ENCODE measurements at regions not wholly inside any gene's neighbourhood (a gene's known extent, or its start where the extent isn't known, plus 50 kb on each side); places are given as distances from the start of the nearest gene placed in this dataset.

DNA sequence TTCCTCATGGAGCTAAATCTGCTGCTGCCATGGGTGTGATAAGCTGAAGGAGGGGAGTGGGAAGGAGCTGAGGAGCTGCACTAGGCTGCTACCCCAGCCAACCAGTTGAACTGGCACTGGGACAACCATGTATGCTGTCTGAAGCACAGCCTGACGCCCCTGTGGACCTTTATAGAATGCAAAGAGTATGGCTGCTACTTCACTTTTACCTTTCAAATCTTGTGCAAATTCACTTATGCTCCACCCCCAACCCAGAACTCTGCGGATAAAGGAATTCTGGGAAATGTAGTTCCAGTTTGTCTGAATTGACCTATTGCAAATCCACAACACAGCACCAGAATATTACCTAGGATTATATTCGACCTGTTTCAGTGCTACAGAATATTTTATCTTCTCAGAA is 217.4 kb upstream of the SLC35B3 start:
- CTCF ChIA-PET = no interaction called here
- Mint-ChIP-seq H3K27me3 (ENCODE audit: unreplicated experiment) (no peaks in the 10 kb centered on the region), H3K4me1 (ENCODE audit: low read depth, unreplicated experiment) (no peaks in the 10 kb centered on the region), H3K4me3 (ENCODE audit: low read depth, unreplicated experiment) (no peak overlapping the region), H3K36me3 (ENCODE audit: insufficient read depth, unreplicated experiment) (no peaks in the 10 kb centered on the region), H3K27ac (ENCODE audit: unreplicated experiment) (no peak overlapping the region), H3K9me3 (ENCODE audit: low read depth, unreplicated experiment) (peaks cover 11% of the 10 kb centered on the region)
- no peak for DNase-seq
- BruUV-seq (replicated peaks) = no TSS peak
- TF ChIP-seq, protein P1, sequence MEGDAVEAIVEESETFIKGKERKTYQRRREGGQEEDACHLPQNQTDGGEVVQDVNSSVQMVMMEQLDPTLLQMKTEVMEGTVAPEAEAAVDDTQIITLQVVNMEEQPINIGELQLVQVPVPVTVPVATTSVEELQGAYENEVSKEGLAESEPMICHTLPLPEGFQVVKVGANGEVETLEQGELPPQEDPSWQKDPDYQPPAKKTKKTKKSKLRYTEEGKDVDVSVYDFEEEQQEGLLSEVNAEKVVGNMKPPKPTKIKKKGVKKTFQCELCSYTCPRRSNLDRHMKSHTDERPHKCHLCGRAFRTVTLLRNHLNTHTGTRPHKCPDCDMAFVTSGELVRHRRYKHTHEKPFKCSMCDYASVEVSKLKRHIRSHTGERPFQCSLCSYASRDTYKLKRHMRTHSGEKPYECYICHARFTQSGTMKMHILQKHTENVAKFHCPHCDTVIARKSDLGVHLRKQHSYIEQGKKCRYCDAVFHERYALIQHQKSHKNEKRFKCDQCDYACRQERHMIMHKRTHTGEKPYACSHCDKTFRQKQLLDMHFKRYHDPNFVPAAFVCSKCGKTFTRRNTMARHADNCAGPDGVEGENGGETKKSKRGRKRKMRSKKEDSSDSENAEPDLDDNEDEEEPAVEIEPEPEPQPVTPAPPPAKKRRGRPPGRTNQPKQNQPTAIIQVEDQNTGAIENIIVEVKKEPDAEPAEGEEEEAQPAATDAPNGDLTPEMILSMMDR (IDR thresholded peaks at IDR 0.05; ENCODE audit: unreplicated experiment) = no peak
- intact Hi-C loops (cut with micrococcal nuclease; ENCODE audit: unreplicated experiment) = no loop called here

DNA sequence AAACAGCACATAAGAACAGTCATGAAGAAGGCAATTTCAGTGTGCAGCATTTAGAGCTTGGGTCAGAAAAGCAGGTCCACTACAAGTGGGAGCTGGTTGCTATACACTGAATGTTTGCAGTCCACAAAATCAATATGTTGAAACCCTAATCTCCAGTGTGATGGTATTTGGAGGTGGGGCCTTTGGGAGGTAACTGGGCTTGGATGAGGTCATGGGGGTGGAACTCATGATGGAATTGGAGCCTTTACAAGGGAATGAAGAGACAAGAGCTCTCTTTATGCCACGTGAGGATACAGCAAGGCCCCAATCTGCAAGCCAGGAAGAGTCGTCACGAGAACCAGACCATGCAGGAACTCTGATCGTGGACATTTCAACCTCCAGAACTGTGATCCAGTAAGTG is 216.7 kb upstream of the SLC35B3 start:
- TF ChIP-seq, protein P1 (IDR thresholded peaks at IDR 0.05; ENCODE audit: unreplicated experiment) = no peak
- H3K27ac Mint-ChIP-seq (ENCODE audit: unreplicated experiment) = no peak overlapping the region
- H3K4me1 Mint-ChIP-seq (ENCODE audit: low read depth, unreplicated experiment) = no peaks in the 10 kb centered on the region
- no peaks in the 10 kb centered on the region for H3K36me3 Mint-ChIP-seq (ENCODE audit: insufficient read depth, unreplicated experiment)
- no peak for DNase-seq
- no peaks in the 10 kb centered on the region for H3K27me3 Mint-ChIP-seq (ENCODE audit: unreplicated experiment)
- H3K9me3 Mint-ChIP-seq (ENCODE audit: low read depth, unreplicated experiment) = peaks cover 11% of the 10 kb centered on the region
- CTCF ChIA-PET = no interaction called here
- no peak overlapping the region for H3K4me3 Mint-ChIP-seq (ENCODE audit: low read depth, unreplicated experiment)
- no TSS peak for BruUV-seq (replicated peaks)
- intact Hi-C loops (cut with micrococcal nuclease; ENCODE audit: unreplicated experiment) = no loop called here

DNA sequence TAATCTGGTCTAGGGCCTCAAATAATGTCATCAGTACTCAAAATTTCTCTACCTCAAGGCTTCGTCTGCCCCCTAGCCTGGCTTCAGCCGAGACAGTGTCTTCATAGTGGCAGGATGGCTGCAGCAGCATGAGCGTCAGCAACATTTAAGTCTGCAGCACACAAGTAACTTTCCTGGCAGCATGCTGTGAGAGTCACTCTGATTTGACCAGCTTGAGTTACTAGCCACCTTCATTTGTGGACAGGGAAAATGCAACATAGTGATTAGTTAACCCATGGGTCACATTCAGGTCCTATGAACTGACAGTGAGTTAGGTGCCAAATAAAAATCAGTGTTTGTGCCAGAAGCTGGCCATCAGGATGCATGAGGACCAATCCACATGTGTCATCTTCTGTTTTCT is 209.9 kb upstream of the SLC35B3 start:
- H3K4me3 Mint-ChIP-seq (ENCODE audit: low read depth, unreplicated experiment) = no peak overlapping the region
- BruUV-seq (replicated peaks) = no TSS peak
- H3K36me3 Mint-ChIP-seq (ENCODE audit: insufficient read depth, unreplicated experiment) = no peaks in the 10 kb centered on the region
- TF ChIP-seq, protein P1 (IDR thresholded peaks at IDR 0.05; ENCODE audit: unreplicated experiment) = no peak
- intact Hi-C loops (cut with micrococcal nuclease; ENCODE audit: unreplicated experiment) = no loop called here
- no peaks in the 10 kb centered on the region for H3K27me3 Mint-ChIP-seq (ENCODE audit: unreplicated experiment)
- peaks cover 15% of the 10 kb centered on the region for H3K9me3 Mint-ChIP-seq (ENCODE audit: low read depth, unreplicated experiment)
- no peak for DNase-seq
- H3K4me1 Mint-ChIP-seq (ENCODE audit: low read depth, unreplicated experiment) = no peaks in the 10 kb centered on the region
- H3K27ac Mint-ChIP-seq (ENCODE audit: unreplicated experiment) = no peak overlapping the region
- CTCF ChIA-PET = no interaction called here

DNA sequence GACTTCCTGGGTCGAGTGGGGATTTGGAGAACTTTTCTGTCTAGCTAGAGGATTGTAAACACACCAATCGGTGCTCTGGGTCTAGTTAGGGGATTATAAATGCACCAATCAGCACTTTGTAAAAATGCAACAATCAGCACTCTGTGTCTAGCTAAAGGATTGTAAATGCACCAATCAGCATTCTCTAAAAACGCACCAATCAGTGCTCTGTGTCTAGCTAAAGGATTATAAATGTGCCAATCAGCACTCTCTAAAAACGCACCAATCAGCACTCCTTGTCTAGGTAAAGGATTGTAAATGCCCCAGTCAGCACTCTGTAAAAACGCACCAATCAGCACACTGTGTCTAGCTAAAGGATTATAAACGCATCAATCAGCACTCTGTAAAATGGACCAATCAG is 209.0 kb upstream of the SLC35B3 start:
- no peaks in the 10 kb centered on the region for H3K4me1 Mint-ChIP-seq (ENCODE audit: low read depth, unreplicated experiment)
- no peaks in the 10 kb centered on the region for H3K27me3 Mint-ChIP-seq (ENCODE audit: unreplicated experiment)
- intact Hi-C loops (cut with micrococcal nuclease; ENCODE audit: unreplicated experiment) = no loop called here
- DNase-seq = no peak
- BruUV-seq (replicated peaks) = no TSS peak
- H3K27ac Mint-ChIP-seq (ENCODE audit: unreplicated experiment) = no peak overlapping the region
- H3K4me3 Mint-ChIP-seq (ENCODE audit: low read depth, unreplicated experiment) = no peak overlapping the region
- CTCF ChIA-PET = no interaction called here
- TF ChIP-seq, protein P1 (IDR thresholded peaks at IDR 0.05; ENCODE audit: unreplicated experiment) = no peak
- H3K9me3 Mint-ChIP-seq (ENCODE audit: low read depth, unreplicated experiment) = peaks cover 12% of the 10 kb centered on the region
- H3K36me3 Mint-ChIP-seq (ENCODE audit: insufficient read depth, unreplicated experiment) = no peaks in the 10 kb centered on the region

DNA sequence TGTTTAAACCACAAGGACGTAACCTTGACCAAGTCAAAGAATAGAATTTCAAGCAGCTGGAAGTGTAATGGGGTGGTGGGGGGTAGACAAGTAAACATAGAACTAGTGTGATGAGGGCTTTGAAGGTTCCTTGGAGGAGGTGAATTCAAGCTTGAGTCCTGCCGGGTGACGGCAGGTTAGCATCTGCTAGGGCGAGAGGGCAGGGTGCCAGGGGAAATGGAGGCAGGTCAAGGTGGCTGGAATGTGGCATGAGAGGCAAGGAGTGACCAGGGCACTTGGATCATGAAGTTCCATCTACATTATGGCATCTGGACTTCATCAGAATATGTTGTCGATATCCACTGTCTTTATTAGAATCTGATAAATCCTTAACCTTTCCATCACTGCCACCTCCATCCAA is 207.5 kb upstream of the SLC35B3 start:
- H3K27ac Mint-ChIP-seq (ENCODE audit: unreplicated experiment) = no peak overlapping the region
- peaks cover 10% of the 10 kb centered on the region for H3K9me3 Mint-ChIP-seq (ENCODE audit: low read depth, unreplicated experiment)
- H3K4me1 Mint-ChIP-seq (ENCODE audit: low read depth, unreplicated experiment) = no peaks in the 10 kb centered on the region
- no TSS peak for BruUV-seq (replicated peaks)
- H3K27me3 Mint-ChIP-seq (ENCODE audit: unreplicated experiment) = no peaks in the 10 kb centered on the region
- no peak for DNase-seq
- no peaks in the 10 kb centered on the region for H3K36me3 Mint-ChIP-seq (ENCODE audit: insufficient read depth, unreplicated experiment)
- no peak overlapping the region for H3K4me3 Mint-ChIP-seq (ENCODE audit: low read depth, unreplicated experiment)
- TF ChIP-seq, protein P1 (IDR thresholded peaks at IDR 0.05; ENCODE audit: unreplicated experiment) = no peak
- intact Hi-C loops (cut with micrococcal nuclease; ENCODE audit: unreplicated experiment) = no loop called here
- CTCF ChIA-PET = no interaction called here
